ENCODE measurements at regions not wholly inside any gene's neighbourhood (a gene's known extent, or its start where the extent isn't known, plus 50 kb on each side); places are given as distances from the start of the nearest gene placed in this dataset.
"Not testable (repeated sequence)": the region's sequence is repeated elsewhere in the genome, so short reads cannot be mapped to it uniquely, and the experiment has no call there.

GRCh38 chr16:52309446-52310416, 237.2 kb downstream of the TOX3 start:
- no peak for DNase-seq (ENCODE audit: low spot score)

GRCh38 chr16:52308051-52308450, 238.9 kb downstream of the TOX3 start:
- no peak for DNase-seq (ENCODE audit: low spot score)

GRCh38 chr16:52301026-52301425, 245.9 kb downstream of the TOX3 start:
- no peak for DNase-seq (ENCODE audit: low spot score)

GRCh38 chr16:52298769-52299168, 248.2 kb downstream of the TOX3 start:
- DNase-seq (ENCODE audit: low spot score) = no peak

- not testable (repeated sequence) for DNase-seq (ENCODE audit: low spot score)
Observed at GRCh38 chr16:52296706-52297315, 250.1 kb downstream of the TOX3 start.

- DNase-seq (ENCODE audit: low spot score) = no peak
Observed at GRCh38 chr16:52296076-52296475, 250.9 kb downstream of the TOX3 start.

- no peak for DNase-seq (ENCODE audit: low spot score)
Observed at GRCh38 chr16:52294660-52295059, 252.3 kb downstream of the TOX3 start.

GRCh38 chr16:52293204-52293603, 253.7 kb downstream of the TOX3 start:
- DNase-seq (ENCODE audit: low spot score) = no peak

- DNase-seq (ENCODE audit: low spot score) = no peak
Observed at GRCh38 chr16:52283584-52284375, 263.2 kb downstream of the TOX3 start.

GRCh38 chr16:52283018-52283417, 263.9 kb downstream of the TOX3 start:
- no peak for DNase-seq (ENCODE audit: low spot score)

- DNase-seq (ENCODE audit: low spot score) = no peak
Observed at GRCh38 chr16:52280086-52280485, 266.9 kb downstream of the TOX3 start.

GRCh38 chr16:52271088-52271750, 275.7 kb downstream of the TOX3 start:
- DNase-seq (ENCODE audit: low spot score) = no peak

GRCh38 chr16:52265446-52265861, 281.5 kb downstream of the TOX3 start:
- DNase-seq (ENCODE audit: low spot score) = no peak

GRCh38 chr16:52257534-52257933, 289.4 kb downstream of the TOX3 start:
- DNase-seq (ENCODE audit: low spot score) = peak; percentile 5

- no peak for DNase-seq (ENCODE audit: low spot score)
Observed at GRCh38 chr16:52256310-52257078, 290.4 kb downstream of the TOX3 start.

- DNase-seq (ENCODE audit: low spot score) = no peak
Observed at GRCh38 chr16:52254746-52255145, 292.2 kb downstream of the TOX3 start.

GRCh38 chr16:52252680-52253079, 294.3 kb downstream of the TOX3 start:
- no peak for DNase-seq (ENCODE audit: low spot score)

- DNase-seq (ENCODE audit: low spot score) = no peak
Observed at GRCh38 chr16:52251495-52251894, 295.4 kb downstream of the TOX3 start.

GRCh38 chr16:52247737-52248136, 299.2 kb downstream of the TOX3 start:
- DNase-seq (ENCODE audit: low spot score) = no peak

GRCh38 chr16:52238710-52239109, 308.2 kb downstream of the TOX3 start:
- DNase-seq (ENCODE audit: low spot score) = no peak

- no peak for DNase-seq (ENCODE audit: low spot score)
Observed at GRCh38 chr16:52237823-52238222, 309.1 kb downstream of the TOX3 start.
